ENCODE measurements at regions not wholly inside any gene's neighbourhood (a gene's known extent, or its start where the extent isn't known, plus 50 kb on each side); places are given as distances from the start of the nearest gene placed in this dataset.

DNA sequence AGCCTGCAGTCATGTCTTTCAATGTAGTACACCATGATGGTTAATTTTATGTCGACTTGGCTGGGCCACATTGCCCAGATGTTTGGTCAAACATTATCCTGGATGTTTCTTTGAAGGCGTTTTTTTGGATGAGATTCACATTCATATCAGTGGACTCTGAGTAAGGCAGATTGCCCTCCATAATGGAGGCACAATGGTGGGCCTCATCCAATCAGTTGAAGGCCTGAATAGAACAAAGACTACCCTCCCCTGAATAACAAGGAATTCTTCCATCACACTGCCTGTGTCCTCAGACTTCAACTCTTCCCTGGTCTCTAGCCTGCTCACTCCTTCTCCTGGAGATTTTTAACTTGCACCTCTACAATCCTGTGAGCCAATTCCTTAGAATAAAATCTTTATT lies 83.8 kb upstream of the CHL1 start:
- TF ChIP-seq, protein P1, sequence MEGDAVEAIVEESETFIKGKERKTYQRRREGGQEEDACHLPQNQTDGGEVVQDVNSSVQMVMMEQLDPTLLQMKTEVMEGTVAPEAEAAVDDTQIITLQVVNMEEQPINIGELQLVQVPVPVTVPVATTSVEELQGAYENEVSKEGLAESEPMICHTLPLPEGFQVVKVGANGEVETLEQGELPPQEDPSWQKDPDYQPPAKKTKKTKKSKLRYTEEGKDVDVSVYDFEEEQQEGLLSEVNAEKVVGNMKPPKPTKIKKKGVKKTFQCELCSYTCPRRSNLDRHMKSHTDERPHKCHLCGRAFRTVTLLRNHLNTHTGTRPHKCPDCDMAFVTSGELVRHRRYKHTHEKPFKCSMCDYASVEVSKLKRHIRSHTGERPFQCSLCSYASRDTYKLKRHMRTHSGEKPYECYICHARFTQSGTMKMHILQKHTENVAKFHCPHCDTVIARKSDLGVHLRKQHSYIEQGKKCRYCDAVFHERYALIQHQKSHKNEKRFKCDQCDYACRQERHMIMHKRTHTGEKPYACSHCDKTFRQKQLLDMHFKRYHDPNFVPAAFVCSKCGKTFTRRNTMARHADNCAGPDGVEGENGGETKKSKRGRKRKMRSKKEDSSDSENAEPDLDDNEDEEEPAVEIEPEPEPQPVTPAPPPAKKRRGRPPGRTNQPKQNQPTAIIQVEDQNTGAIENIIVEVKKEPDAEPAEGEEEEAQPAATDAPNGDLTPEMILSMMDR (IDR thresholded peaks at IDR 0.05; ENCODE audit: insufficient read depth, low read depth, low read length, missing control alignments): no peak
- no peak overlapping the region for H3K4me3 ChIP-seq (ENCODE audit: low read length)
- no peak for DNase-seq (ENCODE audit: low read depth)

DNA sequence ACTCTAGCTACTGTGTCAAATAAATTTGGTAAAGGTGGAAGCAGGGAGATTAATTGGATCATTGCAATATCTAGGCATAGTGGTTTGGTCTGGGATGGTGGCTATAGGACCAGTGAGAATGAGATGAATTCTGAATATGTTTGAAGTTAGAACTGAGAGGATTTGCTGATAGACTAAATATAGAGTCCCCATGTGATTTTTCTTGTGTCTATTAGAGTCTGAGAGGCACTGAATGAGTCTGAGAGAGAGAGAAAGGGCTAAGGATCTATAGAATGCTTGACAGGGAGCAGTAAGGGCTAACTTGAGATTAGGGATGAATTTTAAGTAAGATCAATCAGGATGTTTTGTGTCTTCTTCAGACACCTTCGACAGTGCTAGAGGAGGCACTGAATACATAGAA lies 77.9 kb upstream of the CHL1 start:
- DNase-seq (ENCODE audit: low read depth): no peak
- TF ChIP-seq, protein P1 (IDR thresholded peaks at IDR 0.05; ENCODE audit: insufficient read depth, low read depth, low read length, missing control alignments): no peak
- H3K4me3 ChIP-seq (ENCODE audit: low read length): no peak overlapping the region

DNA sequence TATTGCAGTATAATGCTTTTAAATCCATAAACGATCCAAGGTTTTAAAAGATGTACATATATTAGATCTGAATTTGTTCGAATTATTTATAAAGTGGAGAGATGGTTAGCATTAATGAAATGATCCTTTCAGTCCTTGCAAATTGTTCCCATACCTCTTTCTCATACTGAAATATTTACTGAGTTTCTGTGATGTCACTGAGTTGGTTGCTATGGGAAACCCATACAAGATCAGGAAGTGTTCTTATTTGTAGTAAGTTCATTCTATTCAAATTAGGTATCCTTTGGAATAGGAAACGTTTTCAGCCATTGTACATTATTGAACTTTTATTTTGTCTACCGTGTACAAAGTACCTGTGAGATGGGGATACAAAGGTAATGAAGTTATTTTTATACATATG lies 73.2 kb upstream of the CHL1 start:
- TF ChIP-seq, protein P1 (IDR thresholded peaks at IDR 0.05; ENCODE audit: insufficient read depth, low read depth, low read length, missing control alignments): no peak
- DNase-seq (ENCODE audit: low read depth): no peak

DNA sequence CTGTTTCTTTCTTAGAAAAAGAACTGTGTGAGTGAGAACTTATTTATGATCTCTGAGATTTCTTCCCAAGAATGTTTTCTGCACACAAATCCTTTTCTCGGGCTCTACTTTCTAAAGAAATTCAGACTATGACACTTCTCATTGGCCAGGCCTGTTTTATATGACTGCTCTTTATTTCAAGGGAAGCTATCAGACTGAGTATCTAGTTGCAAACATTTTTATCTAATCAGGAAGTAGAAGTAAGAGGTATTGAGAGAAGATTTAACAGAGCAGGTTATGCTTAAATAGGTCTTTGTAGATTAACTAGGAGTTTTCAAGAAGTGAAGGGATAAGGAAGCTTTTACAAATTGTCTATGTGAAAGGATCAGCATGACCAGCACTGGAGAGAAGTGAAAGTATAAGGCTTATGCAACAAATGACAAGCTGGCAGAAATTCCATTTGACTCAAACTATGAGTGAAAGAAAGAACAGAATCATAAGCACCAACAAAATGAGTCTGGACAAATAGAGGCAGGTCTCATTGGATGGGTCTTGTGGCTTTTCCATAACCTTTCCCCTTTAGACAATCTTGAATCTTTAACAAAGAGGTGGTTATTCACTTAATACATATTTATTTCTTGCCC lies 71.9 kb upstream of the CHL1 start:
- DNase-seq (ENCODE audit: low read depth): peak; percentile 1
- TF ChIP-seq, protein P1 (IDR thresholded peaks at IDR 0.05; ENCODE audit: insufficient read depth, low read depth, low read length, missing control alignments): no peak
- no peak overlapping the region for H3K4me3 ChIP-seq (ENCODE audit: low read length)

More for the DNA sequence above, 73.2 kb upstream of the CHL1 start:
- no peak overlapping the region for H3K4me3 ChIP-seq (ENCODE audit: low read length)

DNA sequence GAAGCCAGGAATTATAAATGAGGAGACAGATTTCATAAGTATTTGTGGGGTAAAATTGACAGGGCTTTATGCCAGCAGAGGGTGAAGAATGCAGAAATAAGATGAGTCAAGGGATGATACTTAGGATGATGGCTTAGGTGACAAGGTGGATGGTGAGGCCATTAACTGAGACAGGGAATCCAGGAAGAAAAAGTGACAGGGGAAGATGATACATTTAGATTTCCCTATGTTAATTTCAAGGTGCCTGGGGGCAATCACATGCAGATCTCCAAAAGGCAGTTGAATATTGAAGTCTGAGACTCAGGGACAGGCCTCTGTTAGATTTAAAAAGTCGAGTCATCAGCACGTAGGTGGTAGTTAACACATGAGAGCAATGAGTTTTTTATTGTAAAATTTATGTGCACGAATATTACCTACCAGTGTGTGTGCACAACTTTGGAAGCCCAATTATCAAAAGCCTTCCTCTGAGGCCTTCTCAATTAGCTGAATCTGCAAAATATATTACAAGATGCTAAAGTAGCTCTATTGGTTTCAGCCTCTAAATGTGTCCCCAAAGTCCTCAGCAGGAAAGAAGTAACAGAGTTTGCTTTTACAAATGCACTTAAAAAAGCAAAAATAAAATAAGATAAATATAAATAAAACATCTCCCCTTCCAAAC lies 67.9 kb upstream of the CHL1 start:
- TF ChIP-seq, protein P1 (IDR thresholded peaks at IDR 0.05; ENCODE audit: insufficient read depth, low read depth, low read length, missing control alignments): no peak
- H3K4me3 ChIP-seq (ENCODE audit: low read length): no peak overlapping the region
- no peak for DNase-seq (ENCODE audit: low read depth)

DNA sequence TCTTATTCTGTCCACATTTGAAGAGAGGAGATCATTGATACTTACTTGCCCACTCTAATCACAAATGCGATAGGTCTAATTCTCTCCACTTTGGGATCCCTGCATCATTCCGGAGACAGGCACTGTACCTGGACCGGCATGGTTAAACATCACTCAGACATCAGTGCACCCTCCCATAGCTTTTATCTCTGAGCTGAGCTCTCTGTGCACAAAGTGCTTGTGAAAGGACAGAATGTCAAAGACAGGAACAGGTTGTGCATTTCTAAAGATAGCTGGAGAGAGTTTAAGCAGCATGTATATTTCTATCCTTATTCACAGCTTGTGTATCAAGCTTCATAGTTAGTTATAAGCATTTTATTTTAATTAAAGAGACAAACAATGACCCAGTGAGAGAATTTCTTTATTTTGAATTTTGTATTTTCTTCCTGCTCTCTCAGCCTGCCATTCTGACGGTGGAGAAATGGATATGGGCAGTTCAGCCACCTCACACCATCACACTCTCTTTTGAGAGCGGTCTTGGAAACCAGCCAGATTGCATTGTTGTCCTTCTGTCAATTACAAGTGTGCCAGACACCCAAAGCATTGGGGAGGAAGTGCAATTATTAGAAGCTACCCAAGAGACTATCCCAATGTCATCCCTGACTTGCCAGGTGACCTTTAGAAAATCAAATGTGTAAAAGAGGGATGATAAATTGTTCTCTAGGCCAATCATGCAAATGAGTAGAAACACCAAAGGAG lies 65.2 kb upstream of the CHL1 start:
- DNase-seq (ENCODE audit: low read depth): no peak
- TF ChIP-seq, protein P1 (IDR thresholded peaks at IDR 0.05; ENCODE audit: insufficient read depth, low read depth, low read length, missing control alignments): no peak
- H3K4me3 ChIP-seq (ENCODE audit: low read length): no peak overlapping the region
